NCI-H774 (cell line): ENCODE measurements at regions not wholly inside any gene's neighbourhood (a gene's known extent, or its start where the extent isn't known, plus 50 kb on each side); places are given as distances from the start of the nearest gene placed in this dataset.
A peak's percentile ranks its signal among the peaks of the same experiment; 100 is the strongest.
"Not testable (repeated sequence)": the region's sequence is repeated elsewhere in the genome, so short reads cannot be mapped to it uniquely, and the experiment has no call there.

Source experiments
- DNase-seq: peaks from one replicate; lab custom pipeline; 2025; lab: John Stamatoyannopoulos, UW

- DNase-seq = no peak
Measured at GRCh38 chr17:65307081-65307960, 170.2 kb downstream of the RGS9 start.

- no peak for DNase-seq
Measured at GRCh38 chr17:65305778-65306177, 168.6 kb downstream of the RGS9 start.

GRCh38 chr17:65305116-65305515 lies 167.9 kb downstream of the RGS9 start:
- no peak for DNase-seq

GRCh38 chr17:65301882-65302281 lies 164.7 kb downstream of the RGS9 start:
- not testable (repeated sequence) for DNase-seq

GRCh38 chr17:65301184-65301583 lies 164.0 kb downstream of the RGS9 start:
- DNase-seq = no peak

- DNase-seq = no peak
Measured at GRCh38 chr17:65297916-65298315, 160.7 kb downstream of the RGS9 start.

GRCh38 chr17:65297384-65297783 lies 160.2 kb downstream of the RGS9 start:
- DNase-seq = no peak

GRCh38 chr17:65294181-65294719 lies 157.1 kb downstream of the RGS9 start:
- DNase-seq = peak; percentile 70

GRCh38 chr17:65293584-65294180 lies 156.5 kb downstream of the RGS9 start:
- DNase-seq = no peak

GRCh38 chr17:65292430-65292829 lies 155.3 kb downstream of the RGS9 start:
- no peak for DNase-seq

GRCh38 chr17:65291301-65291700 lies 154.1 kb downstream of the RGS9 start:
- not testable (repeated sequence) for DNase-seq

GRCh38 chr17:65290616-65291015 lies 153.4 kb downstream of the RGS9 start:
- no peak for DNase-seq

GRCh38 chr17:65290056-65290455 lies 152.9 kb downstream of the RGS9 start:
- no peak for DNase-seq

GRCh38 chr17:65287040-65287439 lies 149.9 kb downstream of the RGS9 start:
- no peak for DNase-seq

GRCh38 chr17:65283704-65284103 lies 146.5 kb downstream of the RGS9 start:
- no peak for DNase-seq

GRCh38 chr17:65279456-65279855 lies 142.3 kb downstream of the RGS9 start:
- no peak for DNase-seq

GRCh38 chr17:65278820-65279184 lies 141.6 kb downstream of the RGS9 start:
- DNase-seq = no peak

GRCh38 chr17:65278050-65278819 lies 141.1 kb downstream of the RGS9 start:
- no peak for DNase-seq

- DNase-seq = no peak
Measured at GRCh38 chr17:65277576-65277975, 140.4 kb downstream of the RGS9 start.
